ENCODE measurements at regions not wholly inside any gene's neighbourhood (a gene's known extent, or its start where the extent isn't known, plus 50 kb on each side); places are given as distances from the start of the nearest gene placed in this dataset.
"Not testable (repeated sequence)": the region's sequence is repeated elsewhere in the genome, so short reads cannot be mapped to it uniquely, and the experiment has no call there.

DNA sequence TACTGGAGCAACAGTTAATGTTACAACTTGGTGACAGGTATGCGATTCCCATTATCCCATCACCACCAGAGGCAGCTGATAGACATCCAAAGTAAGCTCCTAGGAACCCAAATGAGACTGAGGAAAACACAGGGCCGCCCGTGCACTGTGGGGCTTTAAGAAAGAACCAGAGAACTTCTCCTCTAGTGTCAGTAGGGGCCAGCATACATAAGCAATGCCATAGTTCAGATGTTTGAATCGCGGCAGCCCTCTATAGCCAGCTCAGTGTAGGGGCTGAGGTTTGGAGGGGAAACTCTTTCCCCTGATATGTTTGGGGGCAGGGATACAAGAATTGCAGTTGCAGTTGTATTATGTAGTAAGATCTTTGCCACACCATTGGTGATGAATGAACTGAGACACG is 593.3 kb upstream of the NCAM2 start:
- DNase-seq (ENCODE audit: low read depth, low spot score) = no peak
- no peak overlapping the region for H3K4me3 ChIP-seq (ENCODE audit: low read length)

DNA sequence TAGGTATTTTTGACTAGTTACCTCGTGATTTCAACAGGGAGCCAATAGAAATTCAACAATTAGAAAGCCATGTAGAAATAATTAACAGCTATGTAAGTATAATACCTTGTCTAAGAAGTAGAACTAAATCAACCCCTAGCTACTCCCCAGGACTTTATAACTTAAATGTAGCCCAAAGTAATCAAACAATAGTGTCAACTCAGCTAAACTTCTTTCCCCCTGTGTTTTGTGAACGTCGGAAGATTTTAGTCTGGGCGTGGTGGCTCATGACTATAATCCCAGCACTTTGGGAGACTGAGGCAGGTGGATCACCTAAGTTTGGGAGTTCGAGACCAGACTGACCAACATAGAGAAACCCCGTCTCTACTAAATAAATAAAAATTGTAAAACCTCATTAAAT is 579.9 kb upstream of the NCAM2 start:
- H3K4me3 ChIP-seq (ENCODE audit: low read length) = no peak overlapping the region
- DNase-seq (ENCODE audit: low read depth, low spot score) = no peak

DNA sequence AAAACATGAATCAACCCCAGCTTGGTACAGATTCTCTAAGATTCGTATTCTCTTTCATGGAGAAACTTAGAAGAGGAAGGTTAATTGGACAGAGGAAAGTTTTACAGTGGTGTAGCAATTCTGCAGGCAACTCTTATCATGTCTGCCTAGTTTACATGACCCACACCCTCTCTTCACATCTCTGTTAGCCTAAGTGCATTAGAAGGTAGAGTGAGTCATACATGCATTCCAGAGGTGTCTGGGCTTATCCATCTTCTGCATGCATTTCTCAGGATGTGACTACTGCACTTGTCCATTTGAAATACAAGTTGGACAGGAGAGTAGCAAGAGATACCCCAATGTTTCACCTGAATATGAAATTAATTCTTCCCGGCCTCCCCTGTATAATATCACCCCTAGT is 578.4 kb upstream of the NCAM2 start:
- DNase-seq (ENCODE audit: low read depth, low spot score) = no peak

DNA sequence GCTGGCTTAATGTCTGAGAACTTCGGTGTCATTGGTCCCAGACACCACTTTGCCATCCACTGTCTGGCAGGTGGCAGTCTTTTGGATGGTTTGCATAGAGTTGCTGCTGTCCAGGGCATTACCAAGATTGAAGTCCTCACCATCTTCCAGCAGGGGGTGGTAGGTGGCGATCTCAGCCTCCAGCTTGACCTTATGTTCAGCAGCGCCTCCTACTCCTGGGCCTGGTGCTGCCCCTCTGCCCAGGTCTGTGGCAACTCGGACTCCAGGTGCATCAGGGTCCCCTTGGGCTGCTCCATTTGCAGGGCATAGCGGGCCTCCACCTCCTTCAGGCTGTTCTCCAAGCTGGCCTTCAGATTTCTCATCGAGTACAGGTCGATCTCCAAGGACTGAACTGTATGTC is 573.3 kb upstream of the NCAM2 start:
- no peak for DNase-seq (ENCODE audit: low read depth, low spot score)
- H3K4me3 ChIP-seq (ENCODE audit: low read length) = no peak overlapping the region

More for the DNA sequence above, 578.4 kb upstream of the NCAM2 start:
- H3K4me3 ChIP-seq (ENCODE audit: low read length) = no peak overlapping the region

DNA sequence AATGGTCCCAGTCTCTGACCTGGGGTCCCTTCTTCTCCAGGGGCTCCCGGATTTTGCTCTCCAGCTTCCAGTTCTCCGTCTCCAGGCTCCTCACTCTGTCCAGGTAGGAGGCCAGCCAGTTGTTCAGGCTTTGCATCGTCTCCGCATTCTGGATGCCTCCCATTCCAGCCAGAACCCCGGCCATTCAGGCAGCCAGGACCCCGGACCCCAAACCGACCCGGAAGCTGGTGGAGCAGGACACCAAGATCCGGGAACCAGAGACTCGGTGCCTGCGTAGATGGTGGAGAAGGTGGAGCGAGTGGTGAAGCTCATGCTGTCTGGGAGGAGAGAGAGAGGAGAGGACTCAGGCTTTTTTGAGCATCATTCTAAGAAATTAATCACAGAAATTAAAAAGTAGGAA is 572.4 kb upstream of the NCAM2 start:
- DNase-seq (ENCODE audit: low read depth, low spot score) = no peak
- no peak overlapping the region for H3K4me3 ChIP-seq (ENCODE audit: low read length)

DNA sequence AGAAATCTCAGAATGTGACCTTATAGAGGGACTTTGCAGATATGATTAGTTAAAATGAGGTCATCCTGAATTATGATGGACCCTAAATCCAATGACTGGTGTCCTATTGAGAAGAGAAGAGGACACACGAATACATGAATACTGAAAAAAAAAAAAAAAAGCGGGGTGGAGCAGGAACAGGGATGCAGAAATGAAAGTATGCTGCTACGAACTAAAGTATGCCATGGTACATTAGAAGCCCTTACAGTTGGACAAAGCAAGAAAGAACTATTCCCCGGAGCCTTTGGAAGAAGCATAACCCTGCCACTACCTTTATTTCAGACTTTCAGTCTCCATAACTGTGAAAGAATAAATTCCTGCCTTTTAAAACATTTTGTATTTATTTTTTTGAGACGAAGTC is 557.9 kb upstream of the NCAM2 start:
- no peak overlapping the region for H3K4me3 ChIP-seq (ENCODE audit: low read length)
- DNase-seq (ENCODE audit: low read depth, low spot score) = no peak

DNA sequence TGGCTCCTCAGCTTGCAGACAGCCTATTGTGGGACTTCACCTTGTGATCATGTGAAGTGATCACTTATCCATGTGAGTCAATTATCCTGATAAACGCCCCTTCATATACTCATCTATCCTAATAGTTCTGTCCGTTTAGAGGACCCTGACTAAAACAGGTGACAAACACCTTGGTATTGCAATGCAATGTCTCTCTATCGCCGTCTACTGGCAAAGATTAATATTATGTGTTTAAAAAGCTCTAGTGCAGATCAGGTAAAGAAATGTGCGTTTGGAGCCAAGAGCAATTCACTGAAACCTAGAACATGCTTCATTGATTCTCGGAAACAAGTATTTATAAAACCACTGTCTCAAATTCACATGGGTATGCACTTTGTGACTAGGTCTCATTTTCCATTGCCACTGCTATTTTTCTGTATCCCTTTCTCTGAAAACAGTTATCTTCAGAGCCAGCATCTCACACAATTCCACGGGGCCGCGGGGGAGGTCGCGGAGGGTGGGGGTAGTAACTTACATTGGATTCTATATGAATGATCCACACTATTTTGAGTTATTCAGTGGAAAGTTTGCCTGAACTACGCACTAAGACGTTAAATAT is 554.6 kb upstream of the NCAM2 start:
- no peak overlapping the region for H3K4me3 ChIP-seq (ENCODE audit: low read length)
- DNase-seq (ENCODE audit: low read depth, low spot score) = peak; percentile 21

DNA sequence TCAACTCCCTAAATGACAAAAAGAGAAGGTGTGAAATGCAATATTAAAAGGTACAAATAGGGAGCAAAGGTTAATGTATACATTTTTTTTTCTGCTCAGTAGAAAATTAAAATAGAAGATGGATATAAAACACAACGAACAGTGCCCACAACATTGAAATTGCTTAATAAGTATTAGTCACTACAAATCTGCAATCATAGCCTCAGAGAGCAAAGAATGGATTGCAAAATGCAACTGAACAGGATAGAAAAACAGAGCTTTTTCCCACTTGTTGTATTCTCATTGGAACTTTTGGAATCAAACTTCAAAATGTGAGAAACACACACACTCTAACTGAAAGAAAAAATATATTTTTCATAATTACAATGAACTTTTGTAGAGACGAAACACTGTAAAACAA is 552.2 kb upstream of the NCAM2 start:
- no peak for DNase-seq (ENCODE audit: low read depth, low spot score)
- no peak overlapping the region for H3K4me3 ChIP-seq (ENCODE audit: low read length)

DNA sequence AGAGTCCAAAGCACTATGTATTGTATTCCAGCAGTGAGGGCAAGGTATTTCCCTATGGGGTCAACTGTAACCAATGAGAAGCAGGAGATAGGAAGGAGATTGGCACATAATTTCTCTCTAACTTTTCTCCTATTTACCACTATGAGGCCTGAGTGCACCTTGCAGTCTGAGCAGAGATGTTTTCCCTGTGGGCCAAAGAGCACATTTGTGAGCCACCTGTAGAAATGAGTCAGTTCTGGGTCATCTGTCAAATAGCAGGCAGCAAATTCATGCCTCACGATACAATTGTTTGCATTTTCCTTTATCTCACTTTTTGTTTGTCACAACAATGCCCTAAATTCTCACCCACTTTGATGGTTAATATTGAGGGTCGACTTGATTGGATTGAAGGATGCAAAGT is 547.2 kb upstream of the NCAM2 start:
- H3K4me3 ChIP-seq (ENCODE audit: low read length) = no peak overlapping the region
- DNase-seq (ENCODE audit: low read depth, low spot score) = no peak

DNA sequence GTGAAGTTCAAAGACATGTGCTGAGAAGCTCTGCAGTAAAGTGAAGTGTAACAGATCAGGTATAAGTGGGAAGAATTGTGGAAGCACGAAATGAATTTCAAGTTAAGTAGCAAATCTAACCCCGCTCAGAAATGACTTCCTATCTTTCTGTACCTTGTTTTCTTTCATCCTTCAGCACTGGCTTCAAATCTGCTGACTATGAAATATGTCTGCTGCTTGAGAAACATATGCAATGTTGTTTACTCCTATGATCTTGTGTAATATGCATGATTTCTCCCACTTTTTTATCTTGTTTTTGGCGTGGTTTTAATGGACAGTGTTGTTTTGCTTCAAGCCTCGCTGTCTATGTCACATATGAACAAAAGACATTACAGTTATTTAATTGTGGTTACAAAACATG is 545.3 kb upstream of the NCAM2 start:
- H3K4me3 ChIP-seq (ENCODE audit: low read length) = no peak overlapping the region
- DNase-seq (ENCODE audit: low read depth, low spot score) = no peak

DNA sequence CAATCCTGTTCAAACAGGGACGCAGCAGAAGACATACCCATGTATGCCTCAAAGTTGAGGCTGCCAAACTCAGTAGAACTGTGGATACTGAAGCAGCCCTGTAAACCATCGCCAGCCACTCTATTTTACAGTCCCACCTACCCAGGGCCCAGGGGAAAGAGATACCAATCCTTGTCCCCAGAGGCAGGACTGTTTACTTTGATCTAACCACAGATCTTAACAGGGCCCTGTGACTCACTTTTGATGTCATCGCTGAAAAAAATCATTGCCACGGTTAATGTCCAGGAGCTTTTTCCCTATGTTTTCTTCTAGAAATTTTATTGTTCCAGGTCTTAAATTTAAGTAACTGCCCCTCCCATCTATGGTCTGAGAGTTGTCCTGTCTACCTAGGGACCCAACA is 538.4 kb upstream of the NCAM2 start:
- DNase-seq (ENCODE audit: low read depth, low spot score) = no peak
- no peak overlapping the region for H3K4me3 ChIP-seq (ENCODE audit: low read length)

DNA sequence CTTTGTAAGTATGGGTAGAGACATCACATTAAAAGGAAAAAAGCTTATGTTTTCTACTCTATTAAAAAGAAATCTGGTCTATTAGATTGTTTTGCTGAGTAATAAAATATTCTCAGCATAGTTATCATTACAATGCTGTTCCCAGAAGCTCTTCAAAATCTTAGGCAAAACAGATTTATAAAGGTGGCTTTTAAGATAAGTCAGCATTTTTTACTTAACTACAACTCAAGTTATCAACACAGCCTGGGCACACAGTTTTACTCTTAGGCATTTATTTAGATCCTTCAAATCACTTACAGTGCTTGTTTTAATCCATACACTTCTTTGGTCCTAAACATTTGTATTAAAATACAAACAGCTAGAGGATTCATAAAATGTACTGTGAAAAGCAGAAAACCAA is 534.8 kb upstream of the NCAM2 start:
- no peak overlapping the region for H3K4me3 ChIP-seq (ENCODE audit: low read length)
- no peak for DNase-seq (ENCODE audit: low read depth, low spot score)

DNA sequence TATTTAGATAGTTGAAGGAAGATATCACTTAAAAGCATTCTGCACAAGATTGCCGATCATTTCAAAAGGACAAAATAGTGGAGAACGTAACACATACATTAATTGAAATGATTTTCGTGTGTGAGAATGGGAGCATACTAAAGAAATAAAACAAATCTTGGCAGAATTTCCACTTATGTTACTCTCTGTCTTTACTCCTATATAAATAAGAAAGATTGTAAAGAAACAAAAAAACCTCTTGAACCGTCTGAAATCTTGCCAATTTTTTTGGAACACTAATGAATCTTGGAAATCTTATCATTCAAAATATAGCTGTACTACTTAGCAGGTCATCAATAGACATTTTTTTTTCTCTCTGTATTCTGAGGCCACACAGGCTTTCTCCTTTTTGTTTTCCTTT is 528.8 kb upstream of the NCAM2 start:
- DNase-seq (ENCODE audit: low read depth, low spot score) = no peak

DNA sequence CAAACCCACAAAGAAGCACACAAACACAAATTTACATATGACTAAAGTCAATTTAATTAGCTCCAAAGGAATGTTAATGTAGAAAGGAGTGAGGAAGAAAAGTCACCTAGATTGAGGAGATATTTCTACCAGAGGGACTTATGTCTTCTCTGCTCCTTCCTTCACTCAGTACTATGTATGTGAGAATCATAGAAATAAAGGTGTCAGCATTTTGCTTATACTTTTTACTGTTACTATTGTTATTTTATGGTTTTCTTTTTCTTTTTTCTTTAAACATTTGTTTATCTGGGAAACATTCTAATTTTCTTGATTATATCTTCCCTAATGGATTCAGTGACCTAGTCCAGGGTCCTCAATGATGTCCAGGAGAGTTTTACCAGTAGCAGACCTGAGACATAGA is 511.9 kb upstream of the NCAM2 start:
- no peak overlapping the region for H3K4me3 ChIP-seq (ENCODE audit: low read length)
- no peak for DNase-seq (ENCODE audit: low read depth, low spot score)

More for the DNA sequence above, 528.8 kb upstream of the NCAM2 start:
- H3K4me3 ChIP-seq (ENCODE audit: low read length) = no peak overlapping the region

DNA sequence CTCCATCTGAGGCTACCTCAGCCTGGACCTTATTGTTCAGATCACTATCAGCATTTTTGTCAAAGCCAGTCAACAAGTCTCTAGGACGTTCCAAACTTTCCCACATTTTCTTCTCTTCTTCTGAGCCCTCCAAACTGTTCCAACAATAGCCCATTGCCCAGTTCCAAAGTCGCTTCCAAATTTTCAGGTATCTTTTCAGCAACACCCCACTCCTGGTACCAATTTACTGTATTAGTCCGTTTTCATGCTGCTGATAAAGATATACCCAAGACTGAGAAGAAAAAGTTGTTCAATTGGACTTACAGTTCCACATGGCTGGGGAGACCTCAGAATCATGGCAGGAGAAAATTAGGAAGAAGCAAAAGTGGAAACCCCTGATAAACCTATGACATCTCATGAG is 495.3 kb upstream of the NCAM2 start:
- DNase-seq (ENCODE audit: low read depth, low spot score); H3K4me3 ChIP-seq (ENCODE audit: low read length): not testable (repeated sequence)

DNA sequence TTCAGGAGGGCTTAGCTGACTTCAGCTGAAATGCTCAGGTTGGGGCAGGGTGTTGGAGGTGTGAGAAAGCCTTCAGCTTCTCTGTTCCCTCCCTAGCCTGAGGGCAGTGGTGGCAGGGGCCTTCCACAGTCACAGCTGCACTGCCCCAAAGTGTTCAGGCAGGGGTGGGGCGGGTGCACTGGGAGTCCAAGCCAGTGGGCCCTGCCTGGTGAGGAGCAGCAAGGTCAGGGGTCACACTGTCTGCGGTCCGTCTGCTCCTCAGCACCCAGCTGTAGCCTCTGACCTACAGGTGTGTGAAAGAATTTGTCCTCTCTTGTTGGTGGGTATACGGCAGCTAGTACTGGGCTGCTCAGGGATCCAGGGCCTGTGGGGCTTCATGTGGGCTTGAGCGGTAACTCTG is 490.4 kb upstream of the NCAM2 start:
- no peak overlapping the region for H3K4me3 ChIP-seq (ENCODE audit: low read length)
- DNase-seq (ENCODE audit: low read depth, low spot score) = no peak

DNA sequence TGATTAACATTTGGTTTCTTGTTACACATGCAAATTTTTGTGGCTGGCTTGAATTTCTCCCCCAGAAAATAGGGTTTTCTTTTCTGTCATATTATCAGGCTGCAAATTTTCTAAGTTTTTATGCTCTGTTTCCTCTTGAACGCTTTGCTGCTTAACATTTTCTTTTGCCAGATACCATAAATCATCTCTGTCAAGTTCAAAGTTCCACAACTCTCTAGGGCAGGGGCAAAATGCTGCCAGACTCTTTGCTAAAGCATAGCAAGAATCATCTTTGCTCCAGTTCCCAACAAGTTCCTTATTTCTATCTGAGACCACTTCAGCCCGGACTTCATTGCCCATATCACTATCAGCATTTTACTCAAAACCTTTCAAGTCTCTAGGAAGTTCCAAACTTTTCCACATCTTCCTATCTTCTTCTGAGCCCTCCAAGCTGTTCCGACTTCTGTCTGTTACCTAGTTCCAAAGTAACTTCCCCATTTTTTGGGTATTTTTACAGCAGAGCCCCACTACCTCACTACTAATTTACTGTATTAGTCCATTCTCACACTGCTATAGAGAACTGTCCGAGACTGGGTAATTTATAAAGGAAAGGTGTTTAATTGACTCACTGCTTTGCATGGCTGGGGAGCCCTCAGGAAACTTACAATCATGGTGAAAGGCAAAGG is 486.9 kb upstream of the NCAM2 start:
- no peak overlapping the region for H3K4me3 ChIP-seq (ENCODE audit: low read length)
- no peak for DNase-seq (ENCODE audit: low read depth, low spot score)

DNA sequence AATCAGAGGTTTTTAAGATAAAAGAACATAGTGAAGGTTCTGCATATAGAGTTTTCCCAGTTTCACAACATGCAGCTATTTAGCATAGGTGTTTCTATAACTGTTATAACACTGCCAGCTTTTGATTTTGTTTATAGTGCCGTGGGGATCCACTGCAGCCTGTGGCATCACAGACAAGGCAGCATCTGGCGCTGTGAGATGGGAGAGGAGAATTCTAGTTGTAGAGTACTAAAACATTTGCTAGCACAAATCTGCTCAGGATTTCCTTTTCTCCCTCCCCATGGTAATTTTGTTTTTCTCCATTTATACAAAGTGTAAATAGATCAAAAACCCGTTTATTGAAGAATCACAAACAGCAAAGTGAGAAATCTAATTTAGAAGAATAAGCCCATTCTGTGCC is 482.8 kb upstream of the NCAM2 start:
- no peak for DNase-seq (ENCODE audit: low read depth, low spot score)
- no peak overlapping the region for H3K4me3 ChIP-seq (ENCODE audit: low read length)

DNA sequence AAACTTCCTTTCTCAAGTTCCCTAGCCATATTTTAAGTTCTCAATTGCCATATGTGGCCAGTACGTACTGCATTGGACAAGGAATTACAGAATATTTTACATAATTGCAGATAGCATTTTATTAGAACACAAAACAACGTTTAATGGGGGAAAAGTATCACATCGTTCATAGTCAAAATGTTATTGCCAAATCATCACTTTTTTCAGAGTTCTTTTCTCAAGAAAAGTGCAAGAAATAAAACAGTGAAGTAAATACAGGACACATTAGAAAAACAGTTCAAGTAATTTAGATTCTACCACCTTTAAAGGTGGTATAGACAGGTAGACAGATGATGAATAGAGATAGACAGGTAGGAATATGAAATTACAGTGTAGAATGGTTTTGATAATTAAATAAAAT is 479.1 kb upstream of the NCAM2 start:
- DNase-seq (ENCODE audit: low read depth, low spot score) = no peak
- H3K4me3 ChIP-seq (ENCODE audit: low read length) = no peak overlapping the region

DNA sequence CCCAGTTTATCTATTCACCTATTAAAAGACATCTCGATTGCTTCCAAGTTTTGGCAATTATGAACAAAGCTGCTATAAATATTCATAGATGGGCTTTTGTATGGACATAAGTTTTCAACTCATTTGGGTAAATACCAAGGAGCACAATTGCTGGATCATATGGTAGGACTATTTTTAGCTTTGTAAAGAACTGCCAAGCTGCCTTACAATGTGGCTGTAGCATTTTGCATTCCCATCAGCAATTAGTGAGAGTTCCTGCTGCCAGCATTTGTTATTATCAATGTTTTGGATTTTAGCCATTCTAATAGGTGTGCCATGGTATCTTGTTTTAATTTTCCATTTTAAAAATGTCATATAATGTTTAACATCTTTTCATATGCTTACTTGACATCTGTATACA is 475.6 kb upstream of the NCAM2 start:
- DNase-seq (ENCODE audit: low read depth, low spot score) = no peak
- H3K4me3 ChIP-seq (ENCODE audit: low read length) = no peak overlapping the region

DNA sequence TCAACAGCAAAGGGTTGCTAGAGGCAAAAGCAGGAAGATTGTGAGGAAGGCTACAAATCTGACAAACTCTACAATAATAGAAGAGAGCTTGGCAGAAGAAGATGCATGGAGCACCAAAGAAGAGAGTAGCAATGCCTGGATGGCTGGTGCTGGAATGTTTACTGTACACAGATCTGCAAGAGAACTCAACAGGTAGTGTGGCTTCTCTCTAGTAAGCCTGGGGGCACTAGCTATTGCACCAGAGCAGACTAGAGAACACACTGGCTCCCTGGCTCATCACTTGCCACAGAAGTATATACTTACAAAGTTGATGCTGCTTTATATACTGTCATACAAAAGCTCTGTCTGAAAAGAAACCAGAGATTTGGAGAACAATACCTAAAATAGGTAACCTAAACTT is 475.0 kb upstream of the NCAM2 start:
- DNase-seq (ENCODE audit: low read depth, low spot score) = no peak
- no peak overlapping the region for H3K4me3 ChIP-seq (ENCODE audit: low read length)

Measured in Jurkat, Clone E6-1 (cell line).